ENCODE measurements at regions not wholly inside any gene's neighbourhood (a gene's known extent, or its start where the extent isn't known, plus 50 kb on each side); places are given as distances from the start of the nearest gene placed in this dataset.

- TF ChIP-seq, protein P1, sequence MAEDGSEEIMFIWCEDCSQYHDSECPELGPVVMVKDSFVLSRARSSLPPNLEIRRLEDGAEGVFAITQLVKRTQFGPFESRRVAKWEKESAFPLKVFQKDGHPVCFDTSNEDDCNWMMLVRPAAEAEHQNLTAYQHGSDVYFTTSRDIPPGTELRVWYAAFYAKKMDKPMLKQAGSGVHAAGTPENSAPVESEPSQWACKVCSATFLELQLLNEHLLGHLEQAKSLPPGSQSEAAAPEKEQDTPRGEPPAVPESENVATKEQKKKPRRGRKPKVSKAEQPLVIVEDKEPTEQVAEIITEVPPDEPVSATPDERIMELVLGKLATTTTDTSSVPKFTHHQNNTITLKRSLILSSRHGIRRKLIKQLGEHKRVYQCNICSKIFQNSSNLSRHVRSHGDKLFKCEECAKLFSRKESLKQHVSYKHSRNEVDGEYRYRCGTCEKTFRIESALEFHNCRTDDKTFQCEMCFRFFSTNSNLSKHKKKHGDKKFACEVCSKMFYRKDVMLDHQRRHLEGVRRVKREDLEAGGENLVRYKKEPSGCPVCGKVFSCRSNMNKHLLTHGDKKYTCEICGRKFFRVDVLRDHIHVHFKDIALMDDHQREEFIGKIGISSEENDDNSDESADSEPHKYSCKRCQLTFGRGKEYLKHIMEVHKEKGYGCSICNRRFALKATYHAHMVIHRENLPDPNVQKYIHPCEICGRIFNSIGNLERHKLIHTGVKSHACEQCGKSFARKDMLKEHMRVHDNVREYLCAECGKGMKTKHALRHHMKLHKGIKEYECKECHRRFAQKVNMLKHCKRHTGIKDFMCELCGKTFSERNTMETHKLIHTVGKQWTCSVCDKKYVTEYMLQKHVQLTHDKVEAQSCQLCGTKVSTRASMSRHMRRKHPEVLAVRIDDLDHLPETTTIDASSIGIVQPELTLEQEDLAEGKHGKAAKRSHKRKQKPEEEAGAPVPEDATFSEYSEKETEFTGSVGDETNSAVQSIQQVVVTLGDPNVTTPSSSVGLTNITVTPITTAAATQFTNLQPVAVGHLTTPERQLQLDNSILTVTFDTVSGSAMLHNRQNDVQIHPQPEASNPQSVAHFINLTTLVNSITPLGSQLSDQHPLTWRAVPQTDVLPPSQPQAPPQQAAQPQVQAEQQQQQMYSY (CRISPR knock-in tag; IDR thresholded peaks at IDR 0.05), result no peak
- TF ChIP-seq ZNF622 (IDR thresholded peaks at IDR 0.05), result no peak
- TF ChIP-seq NR2C2 (IDR thresholded peaks at IDR 0.05; ENCODE audit: borderline replicate concordance, control insufficient read depth, insufficient read length, low read depth), result no peak
- TF ChIP-seq ZNF384 (IDR thresholded peaks at IDR 0.05; ENCODE audit: borderline replicate concordance, low read depth, low read length), result no peak
- no peak for TF ChIP-seq PBX3 (IDR thresholded peaks at IDR 0.05; ENCODE audit: insufficient replicate concordance, low read depth, low read length)
- TF ChIP-seq ZBTB11 (CRISPR knock-in tag; IDR thresholded peaks at IDR 0.05), result no peak
- TF ChIP-seq CBX5 (IDR thresholded peaks at IDR 0.05; ENCODE audit: low read depth), result no peak
- no peak for TF ChIP-seq ESRRA (IDR thresholded peaks at IDR 0.05; ENCODE audit: low read length)
- TF ChIP-seq SMAD1 (IDR thresholded peaks at IDR 0.05; ENCODE audit: low read depth, partially characterized antibody), result no peak
- no peak for TF ChIP-seq POLR2AphosphoS5 (IDR thresholded peaks at IDR 0.05; ENCODE audit: low read length)
- TF ChIP-seq TCF12 (IDR thresholded peaks at IDR 0.05; ENCODE audit: low read depth, low read length), result no peak
- TF ChIP-seq ZNF207 (IDR thresholded peaks at IDR 0.05; ENCODE audit: borderline replicate concordance), result no peak
- TF ChIP-seq JUND (IDR thresholded peaks at IDR 0.05; ENCODE audit: low read depth, low read length), result no peak
- TF ChIP-seq YBX1 (IDR thresholded peaks at IDR 0.05), result no peak
- peak; percentile 91 for TF ChIP-seq NFIC (IDR thresholded peaks at IDR 0.05; ENCODE audit: low read depth, low read length)
- TF ChIP-seq STAT3 (IDR thresholded peaks at IDR 0.05; ENCODE audit: low read depth, low read length), result no peak
- TF ChIP-seq FOXK2 (IDR thresholded peaks at IDR 0.05), result no peak
- peak; percentile 54 for TF ChIP-seq NR2F1 (conservative IDR thresholded peaks at IDR 0.05)
- TF ChIP-seq, protein P2, sequence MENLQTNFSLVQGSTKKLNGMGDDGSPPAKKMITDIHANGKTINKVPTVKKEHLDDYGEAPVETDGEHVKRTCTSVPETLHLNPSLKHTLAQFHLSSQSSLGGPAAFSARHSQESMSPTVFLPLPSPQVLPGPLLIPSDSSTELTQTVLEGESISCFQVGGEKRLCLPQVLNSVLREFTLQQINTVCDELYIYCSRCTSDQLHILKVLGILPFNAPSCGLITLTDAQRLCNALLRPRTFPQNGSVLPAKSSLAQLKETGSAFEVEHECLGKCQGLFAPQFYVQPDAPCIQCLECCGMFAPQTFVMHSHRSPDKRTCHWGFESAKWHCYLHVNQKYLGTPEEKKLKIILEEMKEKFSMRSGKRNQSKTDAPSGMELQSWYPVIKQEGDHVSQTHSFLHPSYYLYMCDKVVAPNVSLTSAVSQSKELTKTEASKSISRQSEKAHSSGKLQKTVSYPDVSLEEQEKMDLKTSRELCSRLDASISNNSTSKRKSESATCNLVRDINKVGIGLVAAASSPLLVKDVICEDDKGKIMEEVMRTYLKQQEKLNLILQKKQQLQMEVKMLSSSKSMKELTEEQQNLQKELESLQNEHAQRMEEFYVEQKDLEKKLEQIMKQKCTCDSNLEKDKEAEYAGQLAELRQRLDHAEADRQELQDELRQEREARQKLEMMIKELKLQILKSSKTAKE (IDR thresholded peaks at IDR 0.05; ENCODE audit: low read depth, poor library complexity, severe bottlenecking), result no peak
- peak; percentile 68 for TF ChIP-seq BCL11A (IDR thresholded peaks at IDR 0.05; ENCODE audit: low read depth, low read length)
- no peak for TF ChIP-seq CHD2 (IDR thresholded peaks at IDR 0.05; ENCODE audit: borderline replicate concordance, low read depth, low read length)
- TF ChIP-seq STAT1 (conservative IDR thresholded peaks at IDR 0.05), result no peak
- TF ChIP-seq HCFC1 (IDR thresholded peaks at IDR 0.05; ENCODE audit: low read length), result no peak
Observed at GRCh38 chr13:33757713-33758112, 60.2 kb upstream of the RFC3 start (continued).

Data from GM12878 (cell line).